KBM-7 (cell line): ENCODE measurements at regions not wholly inside any gene's neighbourhood (a gene's known extent, or its start where the extent isn't known, plus 50 kb on each side); places are given as distances from the start of the nearest gene placed in this dataset.
"Not testable (repeated sequence)": the region's sequence is repeated elsewhere in the genome, so short reads cannot be mapped to it uniquely, and the experiment has no call there.

Source experiments
- DNase-seq: peaks from one replicate; pipeline ENCODE4 v3.0.0-alpha.2; 2015
- in situ Hi-C: fragments of 300-500 bp; cut with MboI; formaldehyde crosslinking; loops from 2 replicates; pipeline ENCODE4 v1.14.3; 2020; ENCODE audit warnings: low sequenced_read_pairs, low pct_unique_long_range_greater_than_20kb, mixed read lengths

- in situ Hi-C loops: no loop called here
- DNase-seq: no peak
Measured at GRCh38 chr5:57675236-57675635, 192.6 kb upstream of the ACTBL2 start.

- DNase-seq: no peak
- in situ Hi-C loops: no loop called here
Measured at GRCh38 chr5:57671371-57671770, 188.8 kb upstream of the ACTBL2 start.

- in situ Hi-C loops: no loop called here
- no peak for DNase-seq
Measured at GRCh38 chr5:57666582-57666981, 184.0 kb upstream of the ACTBL2 start.

GRCh38 chr5:57665146-57665936 lies 182.7 kb upstream of the ACTBL2 start:
- DNase-seq: no peak
- in situ Hi-C loops: no loop called here

- in situ Hi-C loops: no loop called here
- no peak for DNase-seq
Measured at GRCh38 chr5:57664700-57665099, 182.1 kb upstream of the ACTBL2 start.

- DNase-seq: no peak
- in situ Hi-C loops: no loop called here
Measured at GRCh38 chr5:57663466-57663865, 180.9 kb upstream of the ACTBL2 start.

GRCh38 chr5:57662991-57663390 lies 180.4 kb upstream of the ACTBL2 start:
- DNase-seq: no peak
- in situ Hi-C loops: no loop called here

GRCh38 chr5:57659886-57660285 lies 177.3 kb upstream of the ACTBL2 start:
- no peak for DNase-seq
- in situ Hi-C loops: no loop called here

- DNase-seq: no peak
- in situ Hi-C loops: no loop called here
Measured at GRCh38 chr5:57658018-57658417, 175.4 kb upstream of the ACTBL2 start.

- in situ Hi-C loops: no loop called here
- DNase-seq: no peak
Measured at GRCh38 chr5:57655228-57655627, 172.6 kb upstream of the ACTBL2 start.

GRCh38 chr5:57653636-57654290 lies 171.2 kb upstream of the ACTBL2 start:
- in situ Hi-C loops: no loop called here
- no peak for DNase-seq

- DNase-seq: no peak
- in situ Hi-C loops: no loop called here
Measured at GRCh38 chr5:57651127-57651526, 168.5 kb upstream of the ACTBL2 start.

GRCh38 chr5:57650360-57651069 lies 167.9 kb upstream of the ACTBL2 start:
- in situ Hi-C loops: no loop called here
- peak; percentile 55 for DNase-seq

- in situ Hi-C loops: no loop called here
Measured at GRCh38 chr5:57642698-57643097, 160.1 kb upstream of the ACTBL2 start.

GRCh38 chr5:57642066-57642465 lies 159.5 kb upstream of the ACTBL2 start:
- in situ Hi-C loops: no loop called here
- DNase-seq: no peak

More at GRCh38 chr5:57642698-57643097, 160.1 kb upstream of the ACTBL2 start:
- DNase-seq: no peak

GRCh38 chr5:57635146-57635777 lies 152.7 kb upstream of the ACTBL2 start:
- in situ Hi-C loops: no loop called here

GRCh38 chr5:57632937-57633336 lies 150.3 kb upstream of the ACTBL2 start:
- DNase-seq: no peak
- in situ Hi-C loops: no loop called here

More at GRCh38 chr5:57635146-57635777, 152.7 kb upstream of the ACTBL2 start:
- DNase-seq: no peak

GRCh38 chr5:57631139-57631538 lies 148.5 kb upstream of the ACTBL2 start:
- in situ Hi-C loops, DNase-seq: not testable (repeated sequence)

- no peak for DNase-seq
- in situ Hi-C loops: no loop called here
Measured at GRCh38 chr5:57627661-57628060, 145.1 kb upstream of the ACTBL2 start.

- no peak for DNase-seq
Measured at GRCh38 chr5:57626703-57627102, 144.1 kb upstream of the ACTBL2 start.

More at GRCh38 chr5:57626703-57627102, 144.1 kb upstream of the ACTBL2 start:
- in situ Hi-C loops: no loop called here
